ENCODE measurements at regions not wholly inside any gene's neighbourhood (a gene's known extent, or its start where the extent isn't known, plus 50 kb on each side); places are given as distances from the start of the nearest gene placed in this dataset.
A peak's percentile ranks its signal among the peaks of the same experiment; 100 is the strongest.

DNA sequence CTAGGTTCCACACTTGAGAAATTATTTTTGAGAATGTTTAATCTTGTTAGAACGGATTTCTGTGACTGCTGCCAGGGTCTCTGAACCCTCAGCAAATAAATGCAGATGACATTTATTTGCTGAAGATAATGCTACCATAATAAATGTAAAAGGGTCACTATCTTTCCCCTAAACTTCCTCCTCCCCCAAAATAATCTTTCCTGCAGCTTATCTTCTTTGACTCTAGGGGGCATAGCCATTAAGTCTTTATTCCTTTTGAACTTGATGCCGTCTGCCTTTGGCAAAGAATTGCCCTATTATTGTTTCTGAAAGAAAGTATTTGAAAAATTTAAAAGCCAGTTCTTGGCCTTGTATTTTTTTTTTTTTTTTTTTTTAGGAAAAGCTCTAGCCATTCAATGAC is 63.6 kb upstream of the ACSL3 start:
- peak in 2 of 51 donors; percentile 9 to 15 for DNase-seq

DNA sequence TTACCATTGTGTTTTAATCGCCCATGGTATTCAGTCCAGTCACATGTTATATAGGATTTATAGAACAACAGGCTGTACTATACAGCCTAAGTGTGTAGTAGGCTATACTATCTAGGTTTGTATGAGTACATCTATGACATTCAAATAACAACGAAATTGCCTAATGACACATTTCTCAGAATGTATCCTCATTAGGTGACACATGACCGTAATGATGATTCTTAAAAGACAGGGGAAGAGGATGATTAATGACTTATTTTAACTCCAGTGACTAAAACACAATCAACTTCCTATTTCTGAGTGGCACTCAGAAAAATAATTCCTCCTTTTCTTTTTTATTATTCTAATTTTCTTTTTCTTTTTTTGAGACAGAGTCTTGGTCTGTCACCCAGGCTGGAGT is 63.0 kb upstream of the ACSL3 start:
- DNase-seq: no peak

DNA sequence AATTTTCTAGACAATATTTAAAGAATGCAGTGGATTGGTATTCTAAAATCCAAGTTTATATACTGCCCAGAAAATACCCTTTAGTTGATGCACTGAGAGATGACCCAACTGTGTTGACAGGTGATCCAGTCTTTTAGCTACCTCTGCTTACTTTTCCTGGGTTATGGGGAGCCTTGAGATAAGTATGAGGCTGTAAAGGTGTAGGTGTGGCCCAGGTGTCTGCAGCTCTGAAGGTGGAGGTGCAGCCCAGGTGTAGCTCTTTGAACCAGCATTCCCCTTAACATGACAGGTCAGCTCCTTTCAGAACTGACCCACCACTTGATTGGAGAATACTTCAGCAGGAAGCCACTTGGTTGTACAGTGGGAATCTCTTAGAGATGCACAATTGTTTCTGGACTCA is 62.3 kb upstream of the ACSL3 start:
- no peak for DNase-seq

DNA sequence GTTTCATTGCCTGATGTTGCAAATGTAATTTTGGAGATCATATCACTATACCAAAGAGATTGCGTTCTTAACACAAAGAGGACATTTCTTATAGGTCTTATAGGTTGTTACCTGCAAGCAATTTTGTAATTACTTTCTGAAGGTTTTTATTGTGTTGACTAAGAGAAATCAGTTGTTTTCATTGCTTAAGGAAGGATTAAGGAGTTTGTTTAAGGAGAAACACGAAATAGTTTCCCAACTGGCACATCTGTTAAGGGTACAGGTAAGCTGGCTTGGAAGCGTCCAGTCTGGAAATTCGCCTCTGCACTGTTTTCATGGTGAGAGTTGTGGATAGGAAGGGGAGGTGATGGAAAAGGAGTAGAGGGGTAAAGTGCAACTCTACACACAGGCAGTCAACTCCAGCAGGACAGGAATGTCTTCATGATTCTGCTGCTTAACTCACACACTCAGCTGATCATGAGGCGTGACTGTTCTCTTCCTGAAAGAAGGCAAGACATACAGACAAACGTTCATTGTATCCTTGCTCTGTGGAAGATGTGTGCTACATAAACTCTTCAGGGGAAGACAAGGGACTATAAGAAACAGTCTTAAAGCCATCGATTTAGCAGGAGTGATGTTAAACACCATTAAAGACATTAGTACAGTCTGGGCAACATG is 61.4 kb upstream of the ACSL3 start:
- no peak for DNase-seq

DNA sequence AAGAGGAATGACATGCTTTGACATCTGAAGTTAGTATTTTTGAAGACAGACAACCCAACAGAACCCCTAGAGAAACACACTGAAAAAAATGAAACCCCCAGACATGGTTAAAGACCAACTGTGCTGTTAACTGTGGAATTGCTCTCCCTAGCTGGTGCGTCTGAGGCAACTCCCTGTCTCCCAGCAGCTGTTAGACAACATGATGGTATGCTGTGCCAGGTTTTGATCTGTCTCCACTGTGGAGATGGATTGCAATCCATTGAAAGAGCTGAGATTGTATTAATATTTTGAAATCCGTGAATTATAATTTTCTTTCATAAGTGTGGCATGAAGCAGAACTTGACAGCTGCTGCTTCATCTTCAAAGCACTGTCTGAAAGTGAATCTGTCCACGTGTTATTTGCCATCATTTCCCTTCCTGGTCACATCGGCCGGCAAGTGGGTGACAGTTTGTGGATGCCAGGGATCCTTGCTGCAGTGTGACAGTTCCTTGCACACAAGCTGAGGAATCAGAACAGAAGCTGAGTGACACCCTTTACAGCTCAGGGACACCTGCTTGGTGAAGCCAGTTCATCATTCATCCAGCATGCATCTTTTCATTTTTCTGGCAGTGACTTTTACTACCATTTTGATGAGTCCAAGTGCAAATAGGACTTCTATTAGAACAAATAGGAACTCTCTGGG is 58.2 kb upstream of the ACSL3 start:
- no peak for DNase-seq

DNA sequence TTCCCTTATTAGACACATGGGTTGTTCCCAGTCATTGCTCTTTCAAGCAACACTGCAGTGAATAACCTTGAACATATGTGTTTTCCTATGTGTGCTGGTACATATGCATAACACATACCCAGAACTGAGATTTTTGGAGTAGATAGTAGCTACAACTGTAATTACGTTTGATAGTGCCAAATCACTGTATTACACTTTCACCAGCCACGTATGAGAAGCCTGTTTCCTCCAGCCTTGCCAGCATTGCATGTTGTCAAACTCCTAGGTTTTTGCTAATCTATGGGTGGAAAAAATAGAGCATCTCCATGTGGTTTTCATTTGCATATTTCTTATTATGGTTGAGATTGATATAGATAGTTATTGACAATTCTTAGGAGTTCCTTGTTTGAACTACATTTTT is 56.5 kb upstream of the ACSL3 start:
- DNase-seq: no peak

DNA sequence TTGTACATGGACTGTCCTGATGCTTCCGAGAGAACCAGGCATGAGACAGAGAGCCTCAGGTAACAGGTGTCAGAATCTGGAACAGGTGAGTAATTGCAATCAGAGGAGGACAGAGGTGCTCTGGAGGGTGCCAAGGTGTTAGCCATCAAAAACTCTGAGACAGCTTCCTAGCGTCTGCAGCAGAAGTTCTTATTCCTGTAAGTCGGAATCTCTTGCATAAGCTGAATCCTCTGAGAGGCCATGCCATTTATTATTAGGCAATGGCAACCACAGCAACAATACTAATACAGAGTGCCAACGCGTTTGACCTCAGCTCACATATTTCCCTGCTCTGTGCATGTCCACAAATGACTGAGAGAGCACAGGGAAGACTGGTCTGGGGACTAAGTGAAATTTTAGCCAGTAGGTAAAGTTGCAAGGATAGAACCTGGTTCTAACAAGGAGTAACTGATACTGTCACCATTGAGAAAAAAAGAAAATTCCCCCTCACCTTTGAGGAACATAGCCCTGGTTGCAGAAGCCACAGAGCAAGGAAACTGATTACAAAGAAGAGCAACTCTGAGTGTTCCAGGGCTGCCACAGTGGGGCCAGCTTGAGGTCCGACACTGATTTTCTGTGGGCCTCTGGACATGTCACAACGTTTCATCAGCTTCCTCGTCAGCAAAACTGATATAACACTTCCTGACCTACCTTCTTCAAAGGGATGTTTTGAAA is 55.1 kb upstream of the ACSL3 start:
- no peak for DNase-seq

DNA sequence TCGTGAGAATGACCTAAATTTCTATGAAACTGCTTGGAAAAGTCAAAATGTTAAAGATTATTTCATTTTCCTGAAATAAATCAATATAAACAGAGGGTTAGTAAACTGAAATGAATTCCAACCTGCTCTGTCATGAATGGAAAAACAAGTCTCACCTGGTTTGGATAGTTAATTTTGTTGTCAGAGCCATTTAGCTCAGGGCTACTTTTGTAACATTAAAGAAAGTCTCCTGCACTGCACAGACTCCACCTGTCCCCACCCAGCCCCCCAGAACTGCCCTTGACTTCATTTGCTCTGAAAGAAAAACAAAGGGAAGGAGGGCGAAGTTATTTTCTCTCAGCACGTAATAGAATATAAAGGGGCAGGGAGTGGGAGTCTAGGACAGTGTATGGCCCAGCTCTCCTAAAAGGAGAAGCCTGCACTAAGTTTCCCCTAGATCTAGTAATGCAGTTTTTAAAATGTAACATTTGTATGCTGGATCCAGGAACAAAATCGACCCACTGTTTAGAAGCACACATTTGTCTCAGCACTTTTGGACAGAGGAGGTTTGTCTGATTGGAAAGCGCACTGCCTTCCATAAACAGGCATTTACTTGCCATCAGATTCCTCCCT is 54.2 kb upstream of the ACSL3 start:
- DNase-seq: no peak

DNA sequence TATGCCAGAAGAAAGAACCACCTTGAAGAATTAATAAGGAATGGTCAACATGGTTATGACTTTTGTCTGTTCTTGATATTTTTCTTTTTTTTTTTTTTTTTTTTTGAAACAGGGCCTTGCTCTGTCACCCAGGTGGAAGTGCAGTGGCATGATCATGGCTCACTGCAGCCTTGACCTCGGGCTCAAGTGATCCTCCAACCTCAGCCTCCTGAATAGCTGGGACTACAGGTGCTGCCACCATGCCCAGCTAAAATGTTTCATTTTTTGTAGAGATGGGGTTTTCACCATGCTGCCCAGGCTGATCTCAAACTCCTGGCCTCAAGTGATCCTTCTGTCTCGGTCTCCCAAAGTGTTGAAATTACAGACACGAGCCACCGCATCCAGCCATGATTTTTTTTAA is 53.4 kb upstream of the ACSL3 start:
- DNase-seq: no peak

DNA sequence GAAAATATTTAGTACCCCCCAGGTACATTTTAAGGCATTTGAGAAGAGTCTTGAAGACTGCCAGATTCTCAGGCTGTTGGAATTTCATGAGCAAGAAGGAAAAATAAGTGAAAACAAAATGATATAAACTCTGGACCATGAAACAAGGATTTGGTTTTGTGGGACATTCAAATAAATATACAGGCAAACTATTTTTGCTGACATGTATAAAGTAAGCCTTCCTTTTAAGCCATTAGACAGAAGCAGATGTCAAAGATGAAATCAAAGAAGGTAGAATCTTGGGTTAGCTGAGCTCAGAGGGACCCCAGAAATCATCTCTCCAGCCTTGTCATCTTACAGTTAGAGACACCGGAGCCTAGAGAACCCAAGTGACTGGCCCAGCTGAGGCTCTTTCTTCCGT is 51.3 kb upstream of the ACSL3 start:
- DNase-seq: no peak

DNA sequence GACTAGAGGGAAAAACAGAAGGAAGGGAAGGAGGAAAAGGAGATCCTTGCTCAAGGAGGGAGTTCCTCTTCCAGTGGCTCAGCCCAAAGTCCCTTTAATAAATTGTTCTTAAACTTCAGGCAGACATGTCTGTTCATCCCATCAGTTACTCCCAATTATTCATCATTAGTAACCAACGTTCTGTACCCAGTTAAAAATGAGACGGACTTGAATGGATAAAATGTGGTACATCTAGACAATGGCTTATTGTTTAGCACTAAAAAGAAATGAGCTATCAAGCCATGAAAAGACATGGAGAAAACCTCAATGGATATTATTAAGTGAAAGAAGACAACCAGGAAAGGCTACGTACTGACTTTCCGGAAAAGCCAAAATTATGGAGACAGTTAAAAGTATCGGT is 50.8 kb upstream of the ACSL3 start:
- no peak for DNase-seq

Data from hypothalamus (tissue), 51 donors.